SU-DHL-6 (cell line): ENCODE measurements at regions not wholly inside any gene's neighbourhood (a gene's known extent, or its start where the extent isn't known, plus 50 kb on each side); places are given as distances from the start of the nearest gene placed in this dataset.

Experiments used
- EZH2phosphoT487 ChIP-seq: fragments of 200-600 bp; sonication (generic), shearing (Covaris generic); conservative IDR thresholded peaks from 2 replicates; pipeline ENCODE4 v1.6.1; 2018; ENCODE audit warnings: mild to moderate bottlenecking, antibody characterized with exemption, low read length, moderate library complexity, mixed read lengths
- TF ChIP-seq, protein P1 (sequence below): fragments of 200-600 bp; sonication (generic); IDR thresholded peaks from one replicate; pipeline ENCODE4 v1.5.1; 2017; ENCODE audit warnings: antibody characterized with exemption, mild to moderate bottlenecking, low read length, moderate library complexity; ENCODE audit not compliant: insufficient read depth, poor library complexity, severe bottlenecking

DNA sequence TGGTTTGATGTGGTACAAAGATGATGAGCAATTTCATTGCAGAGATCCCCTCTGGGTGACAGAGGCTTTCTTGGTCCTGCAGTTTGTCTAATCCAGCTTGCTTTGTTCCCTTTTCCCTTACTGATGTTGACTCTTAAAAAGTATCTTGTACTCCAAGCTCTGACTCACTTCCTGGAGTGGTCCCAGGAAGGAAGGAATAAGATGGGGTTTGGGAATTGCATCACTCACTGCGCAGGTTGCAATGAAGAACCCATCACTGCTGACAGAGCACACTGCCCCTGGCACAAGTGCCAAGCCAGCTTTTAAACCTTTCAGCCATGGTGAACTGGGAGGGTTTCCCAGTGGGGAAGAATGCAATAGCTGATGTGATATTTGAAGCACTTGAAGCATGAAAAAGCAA, 662.2 kb upstream of the CTNND2 start:
- TF ChIP-seq, protein P1, sequence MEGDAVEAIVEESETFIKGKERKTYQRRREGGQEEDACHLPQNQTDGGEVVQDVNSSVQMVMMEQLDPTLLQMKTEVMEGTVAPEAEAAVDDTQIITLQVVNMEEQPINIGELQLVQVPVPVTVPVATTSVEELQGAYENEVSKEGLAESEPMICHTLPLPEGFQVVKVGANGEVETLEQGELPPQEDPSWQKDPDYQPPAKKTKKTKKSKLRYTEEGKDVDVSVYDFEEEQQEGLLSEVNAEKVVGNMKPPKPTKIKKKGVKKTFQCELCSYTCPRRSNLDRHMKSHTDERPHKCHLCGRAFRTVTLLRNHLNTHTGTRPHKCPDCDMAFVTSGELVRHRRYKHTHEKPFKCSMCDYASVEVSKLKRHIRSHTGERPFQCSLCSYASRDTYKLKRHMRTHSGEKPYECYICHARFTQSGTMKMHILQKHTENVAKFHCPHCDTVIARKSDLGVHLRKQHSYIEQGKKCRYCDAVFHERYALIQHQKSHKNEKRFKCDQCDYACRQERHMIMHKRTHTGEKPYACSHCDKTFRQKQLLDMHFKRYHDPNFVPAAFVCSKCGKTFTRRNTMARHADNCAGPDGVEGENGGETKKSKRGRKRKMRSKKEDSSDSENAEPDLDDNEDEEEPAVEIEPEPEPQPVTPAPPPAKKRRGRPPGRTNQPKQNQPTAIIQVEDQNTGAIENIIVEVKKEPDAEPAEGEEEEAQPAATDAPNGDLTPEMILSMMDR = no peak
- TF ChIP-seq EZH2phosphoT487 = no peak
